IMR-90 (cell line): ENCODE measurements at regions not wholly inside any gene's neighbourhood (a gene's known extent, or its start where the extent isn't known, plus 50 kb on each side); places are given as distances from the start of the nearest gene placed in this dataset.
A peak's percentile ranks its signal among the peaks of the same experiment; 100 is the strongest.
"Not testable (repeated sequence)": the region's sequence is repeated elsewhere in the genome, so short reads cannot be mapped to it uniquely, and the experiment has no call there.

ENCODE experiments used
- ATAC-seq: fragments of 200-7000 bp; cut with Tn5 transposase; 2 replicates; pipeline ENCODE4 v1.9.1; 2020; ENCODE audit warnings: low read depth, mild to moderate bottlenecking, moderate library complexity
- BruUV-seq: library from RNA; stranded (reverse); fragments of 400-500 nt; replicated peaks from 2 replicates; lab custom pipeline; 2021; lab: Mats Ljungman, UMichigan
- CTCF ChIA-PET: fragments of 300-600 bp; formaldehyde crosslinking; extraction: SDS; loops from one replicate; lab custom pipeline; 2021; ENCODE audit warnings: antibody characterized with exemption; lab: Yijun Ruan, JAX
- POLR2A ChIA-PET: fragments of 300-600 bp; sonication (Branson Sonifier 250); formaldehyde crosslinking; loops from one replicate; lab custom pipeline; 2022; ENCODE audit warnings: antibody characterized with exemption; ENCODE audit not compliant: unreplicated experiment; lab: Charles Lee
- DNase-seq: peaks from one replicate; pipeline ENCODE4 v3.0.0; 2013
- H2AFZ ChIP-seq: replicated peaks from 2 replicates; pipeline ENCODE3; 2013; ENCODE audit warnings: low read length, mild to moderate bottlenecking; ENCODE audit not compliant: poor library complexity
- H2AK5ac ChIP-seq: 2 replicates; pipeline ENCODE4 v1.6.1; 2013; ENCODE audit warnings: low read depth, low read length, inconsistent platforms
- H2AK9ac ChIP-seq: replicated peaks from 2 replicates; pipeline ENCODE3; 2013; ENCODE audit warnings: mild to moderate bottlenecking, low read depth, low read length, moderate library complexity; ENCODE audit not compliant: poor library complexity
- H2BK120ac ChIP-seq: 2 replicates; pipeline ENCODE4 v1.6.1; 2013; ENCODE audit warnings: low read depth, low read length, inconsistent platforms
- H2BK15ac ChIP-seq: 3 replicates; pipeline ENCODE4 v1.6.1; 2013; ENCODE audit warnings: low read depth, low read length, inconsistent platforms
- H2BK20ac ChIP-seq: 2 replicates; pipeline ENCODE4 v1.6.1; 2013; ENCODE audit warnings: low read depth, mild to moderate bottlenecking, inconsistent platforms, low read length, moderate library complexity
- H2BK5ac ChIP-seq: 2 replicates; pipeline ENCODE4 v1.6.1; 2013; ENCODE audit warnings: mild to moderate bottlenecking, low read depth, low read length, inconsistent platforms; ENCODE audit not compliant: poor library complexity, severe bottlenecking
- H3K14ac ChIP-seq: replicated peaks from 2 replicates; pipeline ENCODE4 v1.6.1; 2013; ENCODE audit warnings: low read depth, low read length, inconsistent platforms
- H3K18ac ChIP-seq: 2 replicates; pipeline ENCODE4 v1.6.1; 2013; ENCODE audit warnings: low read depth, low read length, control low read depth
- H3K23ac ChIP-seq: 2 replicates; pipeline ENCODE4 v1.6.1; 2013; ENCODE audit warnings: low read depth, low read length, inconsistent platforms
- H3K27ac ChIP-seq: 2 replicates; pipeline ENCODE4 v1.5.1; 2013; ENCODE audit warnings: mild to moderate bottlenecking, control low read depth, low read length; ENCODE audit not compliant: insufficient read depth
- H3K27me3 ChIP-seq: 2 replicates; pipeline ENCODE4 v1.6.1; 2013; ENCODE audit warnings: low read length; ENCODE audit not compliant: control insufficient read depth, insufficient read depth
- H3K36me3 ChIP-seq: 2 replicates; pipeline ENCODE4 v1.6.1; 2013; ENCODE audit warnings: low read length, mixed read lengths; ENCODE audit not compliant: control insufficient read depth, insufficient read depth
- H3K4ac ChIP-seq: 2 replicates; pipeline ENCODE4 v1.6.1; 2013; ENCODE audit warnings: low read depth, low read length, inconsistent platforms
- H3K4me1 ChIP-seq: 2 replicates; pipeline ENCODE4 v1.6.1; 2013; ENCODE audit warnings: low read length, mixed read lengths; ENCODE audit not compliant: control insufficient read depth, insufficient read depth
- H3K4me2 ChIP-seq: 2 replicates; pipeline ENCODE4 v1.6.1; 2013; ENCODE audit warnings: low read depth, mild to moderate bottlenecking, control low read depth, low read length, moderate library complexity
- H3K4me3 ChIP-seq: 2 replicates; pipeline ENCODE4 v1.5.1; 2013; ENCODE audit warnings: low read depth, mild to moderate bottlenecking, control low read depth, low read length, moderate library complexity; ENCODE audit not compliant: insufficient read depth
- H3K56ac ChIP-seq: 2 replicates; pipeline ENCODE4 v1.6.1; 2013; ENCODE audit warnings: low read length, inconsistent platforms; ENCODE audit not compliant: insufficient read depth; ENCODE audit errors: extremely low read depth
- H3K79me1 ChIP-seq, 2 experiments: 2 replicates each; pipeline ENCODE4 v1.6.1; 2013; ENCODE audit warnings: low read length in 2 of 2, inconsistent platforms in 1 of 2, low read depth in 1 of 2
- H3K9ac ChIP-seq: 2 replicates; pipeline ENCODE4 v1.6.1; 2013; ENCODE audit warnings: low read depth, low read length, control low read depth
- H3K9me1 ChIP-seq: 2 replicates; pipeline ENCODE4 v1.6.1; 2013; ENCODE audit warnings: low read length, inconsistent platforms; ENCODE audit not compliant: insufficient read depth
- H3K9me3 ChIP-seq: 2 replicates; pipeline ENCODE4 v1.6.1; 2013; ENCODE audit warnings: low read length; ENCODE audit not compliant: control insufficient read depth, insufficient read depth
- H4K20me1 ChIP-seq: 2 replicates; pipeline ENCODE4 v1.6.1; 2013; ENCODE audit warnings: low read length, inconsistent platforms; ENCODE audit not compliant: insufficient read depth
- H4K5ac ChIP-seq: 2 replicates; pipeline ENCODE4 v1.6.1; 2013; ENCODE audit warnings: mild to moderate bottlenecking, low read depth, low read length, control low read depth
- H4K8ac ChIP-seq, 2 experiments: 2 replicates each; pipeline ENCODE4 v1.6.1; 2013; ENCODE audit warnings: low read depth in 2 of 2, low read length in 2 of 2, control low read depth in 1 of 2, inconsistent platforms in 1 of 2
- H4K91ac ChIP-seq: 2 replicates; pipeline ENCODE4 v1.6.1; 2013; ENCODE audit warnings: low read depth, low read length, inconsistent platforms; ENCODE audit not compliant: insufficient read depth
- BHLHE40 ChIP-seq: fragments of 150-350 bp; IDR thresholded peaks from 2 replicates; pipeline ENCODE4 v1.6.1; 2016; ENCODE audit warnings: mild to moderate bottlenecking, low read depth, low read length
- FOS ChIP-seq: fragments of 150-350 bp; IDR thresholded peaks from 2 replicates; pipeline ENCODE4 v1.6.1; 2016; ENCODE audit warnings: low read depth, low read length
- MAZ ChIP-seq: IDR thresholded peaks from 2 replicates; pipeline ENCODE4 v1.6.1; 2012; ENCODE audit warnings: low read depth, mild to moderate bottlenecking, low read length, improper control_type of control experiment, moderate library complexity, borderline replicate concordance
- POLR2A ChIP-seq: IDR thresholded peaks from 2 replicates; pipeline ENCODE4 v1.6.1; 2012; ENCODE audit warnings: mild to moderate bottlenecking, low read depth, low read length
- RAD21 ChIP-seq: IDR thresholded peaks from 2 replicates; pipeline ENCODE4 v1.6.1; 2012; ENCODE audit warnings: low read length, improper control_type of control experiment
- WGBS, 2 experiments: methylation state at CpG; one replicate each; pipeline versions ENCODE4 v1.1.5 to v1.1.7; 2013; ENCODE audit warnings: missing lambda C conversion rate in 2 of 2; ENCODE audit not compliant: insufficient read length in 1 of 2; ENCODE audit errors: extremely low coverage in 2 of 2; 5-methylcytosine and 5-hydroxymethylcytosine counted together
- dilution Hi-C: fragments of 300-500 bp; cut with HindIII; formaldehyde crosslinking; loops from one replicate; pipeline ENCODE4 v1.14.3; 2018; ENCODE audit warnings: low sequenced_read_pairs; ENCODE audit not compliant: unreplicated experiment
- in situ Hi-C: fragments of 300-500 bp; cut with MboI; formaldehyde crosslinking; loops from 3 replicates; pipeline ENCODE4 v1.14.3; 2019; ENCODE audit warnings: low sequenced_read_pairs, inconsistent platforms, mixed read lengths
- intact Hi-C: fragments of 100-400 bp; cut with micrococcal nuclease; formaldehyde crosslinking; loops from 2 replicates; pipeline ENCODE4 v1.10.0; 2022
- TF ChIP-seq, protein P1 (sequence below): fragments of 150-350 bp; IDR thresholded peaks from 2 replicates; pipeline ENCODE4 v1.6.1; 2016; ENCODE audit warnings: low read depth, mild to moderate bottlenecking, low read length, moderate library complexity, borderline replicate concordance

DNA sequence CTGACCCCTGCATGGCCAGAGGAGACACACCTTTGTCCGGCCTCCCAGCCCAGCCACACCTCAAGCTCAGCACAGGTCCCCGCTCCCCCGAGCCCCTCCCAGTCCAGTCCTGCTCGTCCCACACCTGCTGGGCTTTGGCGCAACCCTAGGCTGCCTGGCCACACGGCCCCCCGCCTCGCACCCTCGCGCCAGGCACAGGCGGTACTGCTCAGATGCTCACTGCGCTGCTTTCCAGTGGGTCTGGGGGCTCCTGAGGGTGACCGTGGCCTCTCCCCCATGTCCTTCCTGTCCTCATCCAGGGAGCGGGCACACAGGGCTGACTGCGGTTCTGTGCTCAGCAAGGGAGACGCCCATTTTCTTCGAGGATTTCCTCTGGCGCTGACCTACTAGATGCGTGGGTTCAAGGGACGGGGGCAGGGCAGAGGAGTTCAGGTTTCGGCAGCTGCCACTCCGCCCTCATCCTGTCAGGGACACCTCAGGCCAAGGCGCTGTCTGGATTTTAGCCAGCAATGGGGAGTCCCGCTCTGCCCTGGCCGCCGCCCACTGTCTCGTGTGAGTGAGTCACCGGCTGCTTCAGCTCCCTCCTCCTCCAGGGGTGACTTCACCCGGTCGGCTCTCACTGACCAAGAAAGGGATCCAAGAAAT is 118.0 kb upstream of the ZNF469 start:
- peak overlapping the region; percentile 55 for H3K9ac ChIP-seq
- dilution Hi-C loops: no loop called here

DNA sequence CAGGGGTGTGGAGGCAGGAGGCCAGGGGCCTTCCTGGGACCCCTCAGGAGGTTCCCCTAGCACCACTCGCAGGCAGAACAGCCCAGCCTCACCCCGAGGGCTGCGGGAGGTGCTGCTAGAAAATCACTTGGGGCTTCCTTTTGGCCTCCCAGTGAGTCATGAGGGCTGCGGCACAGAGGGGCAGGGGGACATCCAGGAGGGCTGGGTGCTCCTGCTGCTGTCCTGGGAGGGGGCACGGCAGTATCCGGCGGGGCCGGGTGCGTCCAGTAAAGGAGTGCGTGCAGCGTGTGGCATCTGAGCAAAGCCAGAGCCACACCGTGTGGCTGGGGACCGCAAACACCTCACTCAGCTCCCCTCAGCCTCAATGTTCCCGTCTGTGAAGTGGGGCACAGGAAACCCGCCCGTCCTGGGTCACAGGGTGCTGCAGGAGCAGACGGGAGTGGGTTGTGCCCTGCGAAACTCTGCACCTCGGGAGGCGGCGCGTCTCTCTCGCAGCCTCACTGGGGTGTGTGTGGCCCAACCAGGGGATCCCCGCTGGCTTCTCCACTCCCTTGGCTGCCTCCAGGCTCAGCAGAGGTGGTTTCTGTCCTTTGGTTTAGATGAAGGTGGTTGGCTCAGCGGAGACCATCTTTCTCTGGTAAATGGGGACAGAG is 117.3 kb upstream of the ZNF469 start:
- H3K27ac ChIP-seq: peak overlapping the region; percentile 87
- intact Hi-C loops, H3K4me3 ChIP-seq, in situ Hi-C loops, H4K20me1 ChIP-seq, H3K56ac ChIP-seq, H2AFZ ChIP-seq, DNase-seq, H3K9me1 ChIP-seq, H3K4me2 ChIP-seq, BruUV-seq, ATAC-seq, H3K27me3 ChIP-seq, CTCF ChIA-PET, POLR2A ChIA-PET, H3K9me3 ChIP-seq, dilution Hi-C loops, H3K36me3 ChIP-seq, H3K79me1 ChIP-seq: not testable (repeated sequence)
- H2AK5ac ChIP-seq: peak overlapping the region; percentile 100
- peak overlapping the region; percentile 99 for H3K4ac ChIP-seq
- peak overlapping the region; percentile 100 for H2BK120ac ChIP-seq
- H3K4me1 ChIP-seq: peaks cover 33% of the 10 kb centered on the region
- H2BK5ac ChIP-seq: peak overlapping the region; percentile 90
- peak overlapping the region; percentile 98 for H2BK20ac ChIP-seq
- H4K91ac ChIP-seq: peak overlapping the region; percentile 99
- peak overlapping the region; percentile 59 for H3K9ac ChIP-seq
- peak overlapping the region; percentile 91; the same call in 1 of the 3 replicates for H2BK15ac ChIP-seq
- peak overlapping the region; percentile 99 for H4K5ac ChIP-seq
- peak overlapping the region; percentile 92 for H3K14ac ChIP-seq
- peak overlapping the region; percentile 93 to 94; a peak in 3 of 4 replicates for H4K8ac ChIP-seq
- H3K18ac ChIP-seq: peak overlapping the region; percentile 95
- WGBS, 2 experiments: 89% methylated on average over 3 of the region's 25 CpGs; no CpG with 5 or more reads in 1 of the 2 experiments
- H2AK9ac ChIP-seq: peak overlapping the region; percentile 95
- H3K23ac ChIP-seq: peak overlapping the region; percentile 35; the same call in 1 of the 2 replicates

More for the DNA sequence above, 118.0 kb upstream of the ZNF469 start:
- H3K36me3 ChIP-seq: no peaks in the 10 kb centered on the region
- H3K79me1 ChIP-seq: peaks cover 0 to 7% of the 10 kb centered on the region in 2 experiments; a peak in 1 of 4 replicates
- peak overlapping the region; percentile 100 for H2BK120ac ChIP-seq
- H2AK9ac ChIP-seq: peak overlapping the region; percentile 96
- H3K18ac ChIP-seq: peak overlapping the region; percentile 97
- H3K4me1 ChIP-seq: peaks cover 31% of the 10 kb centered on the region
- ChIA-PET POLR2A (no interaction called here), CTCF (no interaction called here)
- in situ Hi-C loops: no loop called here
- WGBS, 2 experiments: 55% methylated on average over 8 of the region's 30 CpGs; no CpG with 5 or more reads in 1 of the 2 experiments
- H3K14ac ChIP-seq: peak overlapping the region; percentile 88
- H3K4me2 ChIP-seq: peak overlapping the region; percentile 10
- peak overlapping the region; percentile 100 for H2AK5ac ChIP-seq
- H3K9me3 ChIP-seq: no peaks in the 10 kb centered on the region
- TF ChIP-seq RAD21 (0 out of 2 replicates have a peak, but pooled peaks have one; percentile 2), BHLHE40 (peak; percentile 88), FOS (peak; percentile 87), MAZ (peak; percentile 72), POLR2A (peak; percentile 31; the same call in 1 of the 2 replicates)
- TF ChIP-seq, protein P1, sequence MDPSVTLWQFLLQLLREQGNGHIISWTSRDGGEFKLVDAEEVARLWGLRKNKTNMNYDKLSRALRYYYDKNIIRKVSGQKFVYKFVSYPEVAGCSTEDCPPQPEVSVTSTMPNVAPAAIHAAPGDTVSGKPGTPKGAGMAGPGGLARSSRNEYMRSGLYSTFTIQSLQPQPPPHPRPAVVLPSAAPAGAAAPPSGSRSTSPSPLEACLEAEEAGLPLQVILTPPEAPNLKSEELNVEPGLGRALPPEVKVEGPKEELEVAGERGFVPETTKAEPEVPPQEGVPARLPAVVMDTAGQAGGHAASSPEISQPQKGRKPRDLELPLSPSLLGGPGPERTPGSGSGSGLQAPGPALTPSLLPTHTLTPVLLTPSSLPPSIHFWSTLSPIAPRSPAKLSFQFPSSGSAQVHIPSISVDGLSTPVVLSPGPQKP: no peak
- intact Hi-C loops: no loop called here
- peak overlapping the region; percentile 98 for H2BK5ac ChIP-seq
- no peaks in the 10 kb centered on the region for H4K20me1 ChIP-seq
- DNase-seq: peak; percentile 94
- BruUV-seq: no TSS peak
- peak; percentile 89 for ATAC-seq
- peak overlapping the region; percentile 100 for H4K91ac ChIP-seq
- H3K27me3 ChIP-seq: no peaks in the 10 kb centered on the region
- 0 out of 2 replicates have a peak overlapping the region, but pooled peaks have one; percentile 3 for H3K56ac ChIP-seq
- H3K4me3 ChIP-seq: no peak overlapping the region
- H3K4ac ChIP-seq: peak overlapping the region; percentile 99
- peak overlapping the region; percentile 96; the same call in 1 of the 2 replicates for H3K23ac ChIP-seq
- H2AFZ ChIP-seq: peak overlapping the region; percentile 51
- peak overlapping the region; percentile 100; the same call in 2 of the 3 replicates for H2BK15ac ChIP-seq
- H3K9me1 ChIP-seq: peaks cover 5% of the 10 kb centered on the region; the same call in 1 of the 2 replicates
- H2BK20ac ChIP-seq: peak overlapping the region; percentile 96
- peak overlapping the region; percentile 97 for H4K8ac ChIP-seq
- peak overlapping the region; percentile 99 for H4K5ac ChIP-seq
- peak overlapping the region; percentile 96 for H3K27ac ChIP-seq
